Dendritic cell treated with granulocyte-macrophage colony-stimulating factor and Interleukin-4, amounts not matched to agents 40 ng/mL and 50 ng/mL, for 4 days (primary cell): ENCODE measurements at regions not wholly inside any gene's neighbourhood (a gene's known extent, or its start where the extent isn't known, plus 50 kb on each side); places are given as distances from the start of the nearest gene placed in this dataset.

Experiments used
- H3K27ac Mint-ChIP-seq: one replicate; pipeline ENCODE4 v1.8.0; 2022; ENCODE audit warnings: mild to moderate bottlenecking, mixed read lengths
- H3K27me3 Mint-ChIP-seq: one replicate; pipeline ENCODE4 v1.8.0; 2022; ENCODE audit warnings: mild to moderate bottlenecking, mixed read lengths
- H3K36me3 Mint-ChIP-seq: one replicate; pipeline ENCODE4 v1.8.0; 2022; ENCODE audit warnings: low read depth, mixed read lengths
- H3K4me1 Mint-ChIP-seq: one replicate; pipeline ENCODE4 v1.8.0; 2022; ENCODE audit warnings: low read depth, mixed read lengths
- H3K4me3 Mint-ChIP-seq: one replicate; pipeline ENCODE4 v1.8.0; 2022; ENCODE audit warnings: mild to moderate bottlenecking, moderate library complexity, mixed read lengths
- H3K9me3 Mint-ChIP-seq: one replicate; pipeline ENCODE4 v1.8.0; 2022; ENCODE audit warnings: mixed read lengths
- intact Hi-C: fragments of 100-400 bp; cut with micrococcal nuclease; formaldehyde crosslinking; loops from one replicate; pipeline ENCODE4 v1.15.0; 2022

DNA sequence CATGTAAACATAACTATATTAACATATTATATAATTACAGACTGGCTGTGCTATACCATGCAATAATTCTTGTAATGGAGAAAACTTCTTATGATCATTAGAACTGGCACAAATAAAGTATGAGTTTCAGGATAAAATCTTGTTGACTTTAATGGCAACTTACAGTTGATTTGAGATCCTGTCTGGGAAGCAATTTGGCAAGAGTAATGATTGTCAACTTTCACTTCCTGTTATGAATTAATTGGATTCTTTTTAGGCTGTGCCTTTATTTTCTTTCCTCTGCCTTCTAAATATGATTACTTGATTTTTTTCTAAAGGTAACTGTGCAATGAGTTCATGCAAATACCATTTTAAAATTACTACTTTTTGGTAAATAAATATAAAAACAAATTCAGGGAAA, 158.1 kb upstream of the B3GAT2 start:
- H3K27me3 Mint-ChIP-seq, result no peaks in the 10 kb centered on the region
- H3K4me3 Mint-ChIP-seq, result no peak overlapping the region
- no peaks in the 10 kb centered on the region for H3K36me3 Mint-ChIP-seq
- H3K27ac Mint-ChIP-seq, result no peak overlapping the region
- intact Hi-C loops, result no loop called here
- H3K9me3 Mint-ChIP-seq, result peaks cover 21% of the 10 kb centered on the region
- peaks cover 16% of the 10 kb centered on the region for H3K4me1 Mint-ChIP-seq

DNA sequence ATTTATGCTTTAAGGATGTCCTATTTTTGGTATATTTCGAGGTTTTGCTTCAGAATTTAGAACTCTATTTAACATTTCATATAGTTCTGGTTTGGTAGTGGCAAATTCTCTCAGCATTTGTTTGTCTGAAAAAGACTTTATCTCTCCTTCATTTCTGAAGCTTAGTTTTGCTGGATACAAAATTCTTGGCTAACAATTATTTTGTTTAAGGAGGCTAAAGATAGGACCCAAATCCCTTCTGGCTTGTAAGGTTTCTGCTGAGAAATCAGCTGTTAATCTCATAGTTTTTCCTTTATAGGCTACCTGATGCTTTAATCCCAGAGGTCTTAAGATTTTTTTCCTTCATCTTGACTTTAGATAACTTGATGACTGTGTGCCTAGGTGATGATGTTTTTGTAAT, 162.7 kb upstream of the B3GAT2 start:
- intact Hi-C loops, result no loop called here
- H3K9me3 Mint-ChIP-seq, result peaks cover 43% of the 10 kb centered on the region

GRCh38 chr6:71123051-71123450, 165.6 kb upstream of the OGFRL1 start:
- Mint-ChIP-seq H3K9me3 (peaks cover 51% of the 10 kb centered on the region), H3K36me3 (no peaks in the 10 kb centered on the region), H3K27me3 (no peaks in the 10 kb centered on the region), H3K4me1 (no peaks in the 10 kb centered on the region), H3K4me3 (no peak overlapping the region), H3K27ac (no peak overlapping the region)
- intact Hi-C loops, result no loop called here

More for the DNA sequence above, 162.7 kb upstream of the B3GAT2 start:
- Mint-ChIP-seq H3K27me3 (no peaks in the 10 kb centered on the region), H3K27ac (no peak overlapping the region), H3K36me3 (no peaks in the 10 kb centered on the region), H3K4me1 (peaks cover 7% of the 10 kb centered on the region), H3K4me3 (no peak overlapping the region)

DNA sequence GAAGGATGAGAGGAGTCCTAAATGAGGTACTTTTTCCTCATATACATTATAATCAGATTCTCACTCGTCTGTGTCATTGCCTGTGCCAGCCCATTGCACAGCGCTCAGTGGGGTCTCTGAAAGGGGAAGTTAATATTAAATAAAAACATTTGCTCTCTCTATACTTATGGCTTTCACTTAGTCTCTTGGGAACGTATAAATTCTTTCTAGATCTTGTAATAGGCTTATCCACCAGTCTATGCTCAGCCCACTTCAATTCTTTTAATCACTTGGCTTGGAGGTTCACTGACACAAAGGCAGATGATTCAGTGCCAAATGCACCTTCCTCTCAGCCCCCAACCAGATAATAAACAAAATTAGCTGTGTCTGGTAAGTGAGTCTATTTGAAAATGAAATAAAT, 164.3 kb upstream of the OGFRL1 start:
- H3K9me3 Mint-ChIP-seq, result peaks cover 38% of the 10 kb centered on the region
- no peaks in the 10 kb centered on the region for H3K4me1 Mint-ChIP-seq
- H3K27ac Mint-ChIP-seq, result no peak overlapping the region
- no peaks in the 10 kb centered on the region for H3K36me3 Mint-ChIP-seq
- intact Hi-C loops, result no loop called here
- no peaks in the 10 kb centered on the region for H3K27me3 Mint-ChIP-seq
- no peak overlapping the region for H3K4me3 Mint-ChIP-seq

DNA sequence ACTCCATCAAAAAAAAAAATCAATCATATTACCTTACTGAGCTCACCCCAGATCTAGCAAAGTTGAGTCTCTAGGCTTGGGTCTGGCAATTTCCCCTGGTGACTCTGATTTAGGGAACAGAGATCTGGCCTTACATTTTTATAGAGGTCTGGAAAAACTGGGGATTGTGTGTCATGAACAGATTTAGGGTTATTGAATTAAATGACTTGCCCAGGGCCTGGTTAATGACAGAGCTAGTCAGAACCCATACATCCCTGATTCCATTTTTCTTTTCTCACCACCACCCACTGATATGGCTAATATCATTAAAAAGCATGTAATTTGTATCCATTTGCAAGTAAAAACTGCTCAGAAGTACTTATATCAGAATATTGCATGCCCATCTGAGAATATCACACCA, 163.4 kb upstream of the OGFRL1 start:
- Mint-ChIP-seq H3K4me1 (no peaks in the 10 kb centered on the region), H3K27me3 (no peaks in the 10 kb centered on the region), H3K9me3 (peaks cover 35% of the 10 kb centered on the region), H3K36me3 (no peaks in the 10 kb centered on the region), H3K27ac (no peak overlapping the region), H3K4me3 (no peak overlapping the region)
- intact Hi-C loops, result no loop called here

GRCh38 chr6:71126506-71126905, 162.1 kb upstream of the OGFRL1 start:
- Mint-ChIP-seq H3K36me3 (no peaks in the 10 kb centered on the region), H3K4me3 (no peak overlapping the region), H3K27me3 (no peaks in the 10 kb centered on the region), H3K9me3 (peaks cover 25% of the 10 kb centered on the region), H3K27ac (no peak overlapping the region), H3K4me1 (no peaks in the 10 kb centered on the region)
- intact Hi-C loops, result no loop called here

DNA sequence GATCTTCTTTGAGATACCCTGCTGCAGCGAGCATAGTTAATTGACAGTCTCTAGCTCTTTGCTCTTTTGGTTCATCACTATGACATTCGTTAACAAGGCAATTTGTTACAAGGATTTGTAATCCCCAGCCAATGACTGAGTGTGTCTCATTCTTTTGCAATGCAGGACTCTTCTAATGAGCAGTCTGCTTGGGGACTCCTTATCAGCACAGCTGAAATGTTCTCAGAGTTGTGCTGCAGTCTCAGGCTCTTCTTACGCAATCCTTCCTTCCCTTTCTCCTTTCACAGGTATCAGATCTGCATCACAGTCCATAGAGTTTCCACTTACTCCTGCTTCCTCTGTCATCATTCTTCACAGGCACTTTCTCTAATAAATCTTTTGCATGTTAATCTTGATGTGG, 161.2 kb upstream of the OGFRL1 start:
- H3K4me1 Mint-ChIP-seq, result no peaks in the 10 kb centered on the region
- intact Hi-C loops, result no loop called here
- peaks cover 17% of the 10 kb centered on the region for H3K9me3 Mint-ChIP-seq
- H3K4me3 Mint-ChIP-seq, result no peak overlapping the region
- H3K27me3 Mint-ChIP-seq, result no peaks in the 10 kb centered on the region
- H3K27ac Mint-ChIP-seq, result no peak overlapping the region
- H3K36me3 Mint-ChIP-seq, result no peaks in the 10 kb centered on the region

GRCh38 chr6:71130277-71130676, 158.3 kb upstream of the OGFRL1 start:
- Mint-ChIP-seq H3K27ac (no peak overlapping the region), H3K4me3 (no peak overlapping the region), H3K36me3 (no peaks in the 10 kb centered on the region), H3K4me1 (peaks cover 5% of the 10 kb centered on the region), H3K9me3 (peaks cover 17% of the 10 kb centered on the region), H3K27me3 (no peaks in the 10 kb centered on the region)
- intact Hi-C loops, result no loop called here

GRCh38 chr6:71134929-71135642, 153.5 kb upstream of the OGFRL1 start:
- Mint-ChIP-seq H3K4me1 (peaks cover 11% of the 10 kb centered on the region), H3K4me3 (no peak overlapping the region), H3K27ac (no peak overlapping the region), H3K36me3 (no peaks in the 10 kb centered on the region), H3K27me3 (no peaks in the 10 kb centered on the region), H3K9me3 (peaks cover 4% of the 10 kb centered on the region)
- intact Hi-C loops, result no loop called here

DNA sequence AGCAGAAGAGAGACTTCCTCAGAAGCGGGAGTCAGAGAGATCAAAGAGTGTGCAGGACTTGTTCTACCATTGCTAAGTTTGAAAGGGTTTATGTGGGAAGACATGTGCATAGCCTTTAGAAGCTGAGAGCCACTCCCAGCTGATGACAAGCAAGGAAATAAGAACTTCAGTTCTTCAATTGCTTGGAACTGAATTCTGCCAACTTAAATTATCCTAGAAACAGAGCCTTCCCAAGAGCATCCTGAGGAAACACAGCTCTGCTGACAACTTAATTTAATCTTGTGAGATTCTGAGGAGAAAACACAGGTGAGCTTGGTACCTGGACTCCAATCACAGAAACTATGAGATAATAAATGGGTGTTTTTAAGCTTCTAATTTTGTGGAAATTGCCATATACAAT, 150.6 kb upstream of the OGFRL1 start:
- peaks cover 11% of the 10 kb centered on the region for H3K4me1 Mint-ChIP-seq
- H3K4me3 Mint-ChIP-seq, result no peak overlapping the region
- no peaks in the 10 kb centered on the region for H3K36me3 Mint-ChIP-seq
- no peak overlapping the region for H3K27ac Mint-ChIP-seq
- H3K9me3 Mint-ChIP-seq, result no peaks in the 10 kb centered on the region
- intact Hi-C loops, result no loop called here
- H3K27me3 Mint-ChIP-seq, result no peaks in the 10 kb centered on the region

DNA sequence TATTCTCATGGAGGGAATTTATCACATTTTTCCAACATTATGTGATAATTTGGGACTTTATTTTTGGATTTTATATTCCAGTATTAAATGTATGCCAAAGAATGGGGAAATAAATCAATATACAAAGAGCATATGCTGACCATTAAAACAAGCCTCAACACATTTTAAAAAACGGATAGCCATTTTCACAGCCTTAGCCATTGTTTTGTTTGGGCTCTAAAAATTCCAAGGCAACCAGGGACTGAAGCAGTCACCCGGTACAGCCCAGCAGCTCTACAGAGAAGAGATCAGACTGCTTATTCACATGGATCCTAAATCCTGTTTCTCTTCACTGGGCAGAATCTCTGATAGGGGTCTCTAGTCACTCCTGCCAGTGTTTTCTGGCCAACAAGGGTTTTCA, 150.2 kb upstream of the OGFRL1 start:
- intact Hi-C loops, result no loop called here
- H3K36me3 Mint-ChIP-seq, result no peaks in the 10 kb centered on the region
- no peaks in the 10 kb centered on the region for H3K9me3 Mint-ChIP-seq
- H3K27ac Mint-ChIP-seq, result no peak overlapping the region
- peaks cover 11% of the 10 kb centered on the region for H3K4me1 Mint-ChIP-seq
- no peaks in the 10 kb centered on the region for H3K27me3 Mint-ChIP-seq
- H3K4me3 Mint-ChIP-seq, result no peak overlapping the region

DNA sequence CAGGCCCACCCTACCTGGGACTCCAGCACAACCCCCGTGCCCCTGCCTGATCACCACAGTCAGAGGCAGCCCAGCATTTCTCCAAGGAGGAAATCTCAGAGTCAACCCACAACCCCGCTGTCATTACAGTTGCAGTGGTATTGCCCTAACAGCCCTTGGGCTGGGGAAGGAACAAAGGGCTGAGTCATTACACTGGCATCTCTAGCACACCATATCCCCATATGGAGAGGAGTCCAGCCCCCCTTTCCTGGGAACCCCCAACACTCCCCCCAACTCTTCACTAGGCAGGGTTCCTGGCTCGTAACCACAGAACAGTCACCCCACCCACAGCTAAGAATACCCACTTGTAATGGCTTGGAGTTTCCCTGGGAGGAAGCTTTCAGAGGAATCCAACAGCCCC, 149.4 kb upstream of the OGFRL1 start:
- Mint-ChIP-seq H3K27ac (no peak overlapping the region), H3K27me3 (no peaks in the 10 kb centered on the region), H3K4me1 (peaks cover 6% of the 10 kb centered on the region), H3K4me3 (no peak overlapping the region), H3K36me3 (no peaks in the 10 kb centered on the region), H3K9me3 (no peaks in the 10 kb centered on the region)
- intact Hi-C loops, result no loop called here

GRCh38 chr6:71153755-71154325, 134.8 kb upstream of the OGFRL1 start:
- intact Hi-C loops, result no loop called here
- Mint-ChIP-seq H3K27me3 (no peaks in the 10 kb centered on the region), H3K4me1 (peaks cover 13% of the 10 kb centered on the region), H3K27ac (no peak overlapping the region), H3K9me3 (no peaks in the 10 kb centered on the region), H3K4me3 (no peak overlapping the region), H3K36me3 (no peaks in the 10 kb centered on the region)

DNA sequence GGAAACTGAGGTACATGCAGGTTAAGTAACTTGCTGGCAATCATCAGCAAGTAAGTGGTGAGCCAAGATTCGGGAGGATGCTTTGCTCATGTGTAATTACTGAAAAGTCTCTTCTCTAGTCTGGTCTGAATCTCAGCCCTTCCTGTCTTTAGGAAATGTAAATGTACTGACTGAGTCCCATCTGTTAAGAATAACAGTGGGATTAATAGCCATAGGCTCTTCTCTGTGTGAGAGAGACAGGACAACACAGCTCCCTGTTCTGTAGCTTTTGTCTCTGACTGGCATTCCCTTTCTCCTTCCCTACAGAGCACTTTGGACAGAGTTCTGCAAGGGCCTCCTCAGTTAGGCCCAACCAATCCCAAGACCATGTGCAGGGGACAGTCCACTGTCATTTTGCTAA, 131.3 kb upstream of the OGFRL1 start:
- Mint-ChIP-seq H3K36me3 (no peaks in the 10 kb centered on the region), H3K4me3 (no peak overlapping the region), H3K9me3 (no peaks in the 10 kb centered on the region), H3K27ac (no peak overlapping the region), H3K4me1 (peaks cover 13% of the 10 kb centered on the region), H3K27me3 (no peaks in the 10 kb centered on the region)
- intact Hi-C loops, result no loop called here

GRCh38 chr6:71164890-71165289, 123.7 kb upstream of the OGFRL1 start:
- Mint-ChIP-seq H3K4me3 (no peak overlapping the region), H3K9me3 (no peaks in the 10 kb centered on the region), H3K36me3 (no peaks in the 10 kb centered on the region), H3K27ac (no peak overlapping the region), H3K27me3 (no peaks in the 10 kb centered on the region), H3K4me1 (no peaks in the 10 kb centered on the region)
- intact Hi-C loops, result no loop called here
